ENCODE measurements at regions not wholly inside any gene's neighbourhood (a gene's known extent, or its start where the extent isn't known, plus 50 kb on each side); places are given as distances from the start of the nearest gene placed in this dataset.

DNA sequence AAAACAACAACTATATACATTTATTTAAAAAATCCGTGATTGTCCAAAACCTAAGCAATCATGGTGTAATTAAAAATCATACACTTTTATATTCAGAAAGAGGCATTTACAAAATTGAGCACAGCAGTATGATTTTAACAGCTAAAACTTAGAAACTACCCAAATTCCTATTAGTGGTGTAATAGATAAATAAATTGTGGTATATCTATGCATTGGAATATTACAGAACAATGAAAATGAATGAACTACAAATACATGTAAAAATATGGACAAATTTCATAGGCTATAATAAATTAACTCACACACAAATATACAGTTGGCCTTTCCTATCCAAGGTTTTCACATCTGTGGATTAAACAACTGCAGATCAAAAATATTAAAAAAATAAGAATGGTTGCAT lies 700.5 kb upstream of the ARPP21 start:
- Histone ChIP-seq H3K36me3 (no peaks in the 10 kb centered on the region), H3K9me3 (no peaks in the 10 kb centered on the region), H3K4me1 (no peaks in the 10 kb centered on the region), H3K4me3 (no peak overlapping the region), H3K27ac (no peak overlapping the region), H3K27me3 (no peaks in the 10 kb centered on the region)
- TF ChIP-seq, protein P1, sequence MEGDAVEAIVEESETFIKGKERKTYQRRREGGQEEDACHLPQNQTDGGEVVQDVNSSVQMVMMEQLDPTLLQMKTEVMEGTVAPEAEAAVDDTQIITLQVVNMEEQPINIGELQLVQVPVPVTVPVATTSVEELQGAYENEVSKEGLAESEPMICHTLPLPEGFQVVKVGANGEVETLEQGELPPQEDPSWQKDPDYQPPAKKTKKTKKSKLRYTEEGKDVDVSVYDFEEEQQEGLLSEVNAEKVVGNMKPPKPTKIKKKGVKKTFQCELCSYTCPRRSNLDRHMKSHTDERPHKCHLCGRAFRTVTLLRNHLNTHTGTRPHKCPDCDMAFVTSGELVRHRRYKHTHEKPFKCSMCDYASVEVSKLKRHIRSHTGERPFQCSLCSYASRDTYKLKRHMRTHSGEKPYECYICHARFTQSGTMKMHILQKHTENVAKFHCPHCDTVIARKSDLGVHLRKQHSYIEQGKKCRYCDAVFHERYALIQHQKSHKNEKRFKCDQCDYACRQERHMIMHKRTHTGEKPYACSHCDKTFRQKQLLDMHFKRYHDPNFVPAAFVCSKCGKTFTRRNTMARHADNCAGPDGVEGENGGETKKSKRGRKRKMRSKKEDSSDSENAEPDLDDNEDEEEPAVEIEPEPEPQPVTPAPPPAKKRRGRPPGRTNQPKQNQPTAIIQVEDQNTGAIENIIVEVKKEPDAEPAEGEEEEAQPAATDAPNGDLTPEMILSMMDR (IDR thresholded peaks at IDR 0.05) = no peak
- TF ChIP-seq EP300 (IDR thresholded peaks at IDR 0.05) (no peak), POLR2A (IDR thresholded peaks at IDR 0.05) (no peak)
- DNase-seq (ENCODE audit: low spot score in 2 of 2) = no peak
- 91 to 96% methylated on average over 1 of the region's 1 CpG for WGBS, 2 donors

DNA sequence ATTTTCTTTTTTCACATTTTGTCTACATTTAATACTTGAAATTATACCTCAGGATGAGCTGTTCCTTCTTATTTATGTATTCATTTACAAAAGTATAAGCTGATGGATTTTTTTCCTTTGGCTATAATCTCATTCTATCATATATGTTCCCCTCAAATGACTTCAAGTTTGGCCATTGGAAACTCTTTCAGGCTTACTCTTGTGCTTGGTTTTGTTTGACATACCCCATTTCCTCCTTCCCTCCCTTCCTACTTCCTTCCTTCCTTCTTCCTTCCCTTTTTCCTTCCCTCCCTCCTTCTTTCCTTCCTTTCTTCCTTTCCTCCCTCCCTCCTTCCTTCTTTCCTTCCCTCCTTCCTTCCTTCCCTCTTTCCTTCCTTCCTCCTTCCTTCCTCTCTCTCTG lies 697.1 kb upstream of the ARPP21 start:
- DNase-seq (ENCODE audit: low spot score in 2 of 2) = no peak
- Histone ChIP-seq H3K27me3 (no peaks in the 10 kb centered on the region), H3K4me3 (no peak overlapping the region), H3K36me3 (no peaks in the 10 kb centered on the region), H3K4me1 (no peaks in the 10 kb centered on the region), H3K27ac (no peak overlapping the region), H3K9me3 (no peaks in the 10 kb centered on the region)
- TF ChIP-seq EP300 (IDR thresholded peaks at IDR 0.05) (no peak), POLR2A (IDR thresholded peaks at IDR 0.05) (no peak)
- TF ChIP-seq, protein P1 (IDR thresholded peaks at IDR 0.05) = no peak

DNA sequence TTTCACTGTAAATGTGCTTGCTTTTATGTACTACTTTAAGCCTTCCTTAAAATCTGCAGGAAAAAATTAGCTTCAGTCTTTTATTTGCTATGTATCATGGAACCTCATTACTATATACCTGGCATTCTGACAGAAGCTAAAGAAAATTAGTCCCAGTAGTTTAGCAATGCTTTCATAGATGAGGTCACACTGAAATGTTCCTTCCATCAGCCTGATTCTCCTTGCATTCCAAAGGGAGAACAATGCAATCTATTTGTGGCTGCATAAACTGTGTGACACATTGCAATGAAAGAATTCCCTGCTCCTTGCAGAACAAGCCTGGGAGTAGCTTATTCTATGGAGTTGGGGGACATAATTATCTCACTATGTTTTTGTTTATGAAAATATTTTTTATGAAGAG lies 691.5 kb upstream of the ARPP21 start:
- Histone ChIP-seq H3K4me3 (no peak overlapping the region), H3K36me3 (no peaks in the 10 kb centered on the region), H3K27ac (no peak overlapping the region), H3K27me3 (no peaks in the 10 kb centered on the region), H3K4me1 (peaks cover 0 to 5% (median 0%) of the 10 kb centered on the region in 4 donors), H3K9me3 (no peaks in the 10 kb centered on the region)
- DNase-seq (ENCODE audit: low spot score in 2 of 2) = no peak
- TF ChIP-seq, protein P1 (IDR thresholded peaks at IDR 0.05) = no peak
- no peak for TF ChIP-seq EP300 (IDR thresholded peaks at IDR 0.05)
- no peak for TF ChIP-seq POLR2A (IDR thresholded peaks at IDR 0.05)

DNA sequence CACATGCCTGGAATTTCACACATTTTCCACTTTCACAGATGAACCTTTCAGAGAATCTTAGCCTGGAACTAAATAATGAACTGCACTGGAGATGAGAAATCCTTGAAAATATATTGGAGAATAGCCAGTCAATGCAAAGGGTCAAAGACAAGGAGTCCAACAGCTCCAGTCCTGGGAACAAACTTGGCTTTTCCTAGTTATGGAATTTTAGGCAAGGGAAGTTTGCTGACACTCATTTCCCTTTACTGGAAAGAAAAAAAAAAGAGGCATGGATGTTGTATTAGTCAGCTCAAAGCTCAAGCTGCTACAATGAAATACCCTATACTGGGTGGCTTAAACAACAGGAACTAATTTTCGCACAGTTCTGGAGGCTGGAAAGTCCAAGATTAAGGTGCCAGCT lies 690.8 kb upstream of the ARPP21 start:
- Histone ChIP-seq H3K4me3 (no peak overlapping the region), H3K27me3 (no peaks in the 10 kb centered on the region), H3K4me1 (peaks cover 0 to 5% (median 0%) of the 10 kb centered on the region in 4 donors), H3K9me3 (no peaks in the 10 kb centered on the region), H3K27ac (no peak overlapping the region), H3K36me3 (no peaks in the 10 kb centered on the region)
- TF ChIP-seq EP300 (IDR thresholded peaks at IDR 0.05) (no peak), POLR2A (IDR thresholded peaks at IDR 0.05) (no peak)
- TF ChIP-seq, protein P1 (IDR thresholded peaks at IDR 0.05) = no peak
- DNase-seq (ENCODE audit: low spot score in 2 of 2) = no peak
- 42 to 60% methylated on average over 1 of the region's 1 CpG for WGBS, 2 donors

DNA sequence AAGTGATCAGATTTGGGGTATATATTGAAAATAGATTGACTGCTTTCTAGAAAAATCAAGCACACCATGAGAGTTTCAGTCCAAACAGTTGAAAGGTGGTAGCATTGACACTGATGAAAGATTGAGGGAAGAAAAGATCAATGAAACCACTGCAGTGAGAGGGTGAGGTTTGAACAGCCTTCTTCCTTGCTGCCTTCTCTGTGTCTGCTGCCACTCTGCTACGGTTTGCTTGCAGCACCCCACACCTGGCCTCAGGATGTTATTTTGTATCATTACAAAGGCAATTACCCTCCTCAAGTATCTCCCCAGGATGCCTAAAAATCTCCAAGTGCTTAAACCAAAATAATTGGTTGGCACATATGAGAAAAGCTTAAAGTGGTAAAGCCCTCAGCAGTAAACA lies 683.6 kb upstream of the ARPP21 start:
- Histone ChIP-seq H3K9me3 (no peaks in the 10 kb centered on the region), H3K27me3 (no peaks in the 10 kb centered on the region), H3K4me1 (no peaks in the 10 kb centered on the region), H3K27ac (no peak overlapping the region), H3K36me3 (no peaks in the 10 kb centered on the region), H3K4me3 (no peak overlapping the region)
- 64 to 82% methylated on average over 1 of the region's 1 CpG for WGBS, 2 donors
- no peak for DNase-seq (ENCODE audit: low spot score in 2 of 2)
- no peak for TF ChIP-seq POLR2A (IDR thresholded peaks at IDR 0.05)
- TF ChIP-seq, protein P1 (IDR thresholded peaks at IDR 0.05) = no peak
- TF ChIP-seq EP300 (IDR thresholded peaks at IDR 0.05) = no peak

Measured in tibial nerve (tissue), 4 donors.